Spleen (tissue), 7 donors: ENCODE measurements at regions not wholly inside any gene's neighbourhood (a gene's known extent, or its start where the extent isn't known, plus 50 kb on each side); places are given as distances from the start of the nearest gene placed in this dataset.

Experiments
- CTCF ChIP-seq, 11 experiments: fragments of 200-600 bp in 7 of 11; fragments of 450-650 bp in 4 of 11; sonication (generic) in 4 of 11; IDR thresholded peaks in 8 of 11; conservative IDR thresholded peaks in 3 of 11; 1 replicate in 7 of 11; 2 replicates in 4 of 11; pipeline versions ENCODE4 v1.4.0 to v1.8.0; 2016 to 2021; ENCODE audit warnings: antibody characterized with exemption in 11 of 11, inconsistent platforms in 4 of 11, mild to moderate bottlenecking in 1 of 11
- POLR2A ChIP-seq, 3 donors: fragments of 450-650 bp; IDR thresholded peaks; one replicate each; pipeline ENCODE4 v1.5.1; 2017; ENCODE audit warnings: antibody characterized with exemption in 3 of 3, mild to moderate bottlenecking in 1 of 3
- donor health status: DM: no; HTN: no; CAD: no; lungs with moderate emphysema.
- donor health status: DM: no; HTN: no; CAD: no.
- donor health status: DM: no; HTN: no; CAD: no.

GRCh38 chr3:168617658-168618057 is 521.9 kb upstream of the GOLIM4 start:
- TF ChIP-seq CTCF (IDR thresholded peaks at IDR 0.05 in 8 of 11, conservative IDR thresholded peaks at IDR 0.05 in 3 of 11) (no peak), POLR2A (IDR thresholded peaks at IDR 0.05) (no peak)
